ENCODE measurements at regions not wholly inside any gene's neighbourhood (a gene's known extent, or its start where the extent isn't known, plus 50 kb on each side); places are given as distances from the start of the nearest gene placed in this dataset.

DNA sequence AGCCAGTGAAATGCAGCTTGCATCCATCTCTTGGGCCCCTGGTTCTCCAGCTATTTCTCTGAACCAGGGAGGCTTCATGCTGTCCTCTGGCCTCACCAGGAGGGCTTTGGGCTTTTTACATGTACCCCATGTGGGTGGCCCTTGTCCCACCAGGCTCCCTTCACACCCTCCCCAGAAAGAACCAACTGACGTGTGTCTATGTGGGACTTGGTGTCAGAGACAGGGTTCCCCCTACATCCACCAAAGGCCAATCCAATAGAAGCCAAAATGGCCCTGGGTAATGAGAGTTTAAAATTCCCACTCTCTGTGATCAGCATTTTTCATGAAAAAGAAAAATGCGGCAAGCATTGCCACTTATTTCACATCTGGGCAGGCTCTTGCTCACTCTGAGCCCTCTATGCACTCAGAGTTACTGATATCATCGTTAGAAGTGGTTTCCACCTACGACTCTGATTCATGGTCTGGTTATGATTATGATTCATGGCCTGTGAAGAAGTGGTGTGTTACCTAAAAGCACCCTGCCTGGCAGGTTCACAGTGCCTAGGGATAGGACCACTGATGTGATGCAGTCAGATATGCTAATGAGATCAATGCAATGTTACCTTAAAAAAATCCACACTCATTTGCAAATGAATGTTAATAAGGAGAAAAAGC lies 133.5 kb downstream of the BUB3 start:
- Histone ChIP-seq H3K27ac (no peak overlapping the region), H3K4me1 (no peaks in the 10 kb centered on the region), H3K27me3 (no peaks in the 10 kb centered on the region), H3K9me3 (peaks cover 0 to 6% of the 10 kb centered on the region in 2 donors), H3K4me3 (no peak overlapping the region), H3K36me3 (no peaks in the 10 kb centered on the region)
- no peak for DNase-seq (ENCODE audit: low spot score)
- TF ChIP-seq, protein P1, sequence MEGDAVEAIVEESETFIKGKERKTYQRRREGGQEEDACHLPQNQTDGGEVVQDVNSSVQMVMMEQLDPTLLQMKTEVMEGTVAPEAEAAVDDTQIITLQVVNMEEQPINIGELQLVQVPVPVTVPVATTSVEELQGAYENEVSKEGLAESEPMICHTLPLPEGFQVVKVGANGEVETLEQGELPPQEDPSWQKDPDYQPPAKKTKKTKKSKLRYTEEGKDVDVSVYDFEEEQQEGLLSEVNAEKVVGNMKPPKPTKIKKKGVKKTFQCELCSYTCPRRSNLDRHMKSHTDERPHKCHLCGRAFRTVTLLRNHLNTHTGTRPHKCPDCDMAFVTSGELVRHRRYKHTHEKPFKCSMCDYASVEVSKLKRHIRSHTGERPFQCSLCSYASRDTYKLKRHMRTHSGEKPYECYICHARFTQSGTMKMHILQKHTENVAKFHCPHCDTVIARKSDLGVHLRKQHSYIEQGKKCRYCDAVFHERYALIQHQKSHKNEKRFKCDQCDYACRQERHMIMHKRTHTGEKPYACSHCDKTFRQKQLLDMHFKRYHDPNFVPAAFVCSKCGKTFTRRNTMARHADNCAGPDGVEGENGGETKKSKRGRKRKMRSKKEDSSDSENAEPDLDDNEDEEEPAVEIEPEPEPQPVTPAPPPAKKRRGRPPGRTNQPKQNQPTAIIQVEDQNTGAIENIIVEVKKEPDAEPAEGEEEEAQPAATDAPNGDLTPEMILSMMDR (IDR thresholded peaks at IDR 0.05) = no peak

DNA sequence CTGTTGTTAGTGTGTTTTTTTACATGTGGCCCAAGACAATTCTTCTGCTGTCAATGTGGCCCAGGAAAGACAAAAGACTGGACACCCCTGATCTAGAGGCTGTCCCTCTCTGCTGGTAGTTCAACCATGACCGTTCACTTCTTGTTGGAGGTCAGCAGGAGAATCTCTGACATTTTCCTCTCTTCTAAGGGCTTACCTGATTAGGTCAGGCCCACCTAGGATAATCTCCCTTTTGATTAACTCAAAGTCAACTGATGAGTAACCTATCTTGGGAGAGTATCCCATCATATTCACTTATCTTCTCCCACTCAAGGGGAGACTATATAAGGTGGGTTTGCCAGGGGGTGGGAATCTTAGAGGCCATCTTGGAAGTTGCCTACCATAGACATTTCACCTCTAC lies 135.2 kb downstream of the BUB3 start:
- Histone ChIP-seq H3K27me3 (no peaks in the 10 kb centered on the region), H3K9me3 (peaks cover 0 to 6% of the 10 kb centered on the region in 2 donors), H3K4me3 (no peak overlapping the region), H3K27ac (no peak overlapping the region), H3K4me1 (no peaks in the 10 kb centered on the region), H3K36me3 (no peaks in the 10 kb centered on the region)
- TF ChIP-seq, protein P1 (IDR thresholded peaks at IDR 0.05) = no peak
- DNase-seq (ENCODE audit: low spot score) = no peak

DNA sequence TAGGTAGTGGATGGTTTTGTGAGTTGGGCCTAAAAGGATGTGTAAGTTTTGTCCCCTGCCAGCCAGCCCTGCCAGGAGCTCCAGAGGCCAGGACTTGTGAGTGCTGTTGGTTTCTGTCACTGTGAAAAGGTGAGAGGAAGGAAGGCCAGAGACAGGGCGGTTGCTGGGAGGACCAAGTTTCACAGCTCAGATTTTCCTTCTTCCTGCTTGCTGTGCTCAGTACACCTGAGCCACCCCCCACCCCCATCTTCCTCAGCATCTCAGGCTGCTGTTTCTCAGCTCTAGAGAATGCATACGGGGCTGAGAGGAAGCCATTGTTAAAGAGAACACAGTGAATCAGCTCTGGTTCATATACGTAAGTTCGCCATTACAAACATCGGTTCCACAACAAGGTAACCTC lies 139.9 kb downstream of the BUB3 start:
- TF ChIP-seq, protein P1 (IDR thresholded peaks at IDR 0.05) = no peak
- Histone ChIP-seq H3K27me3 (no peaks in the 10 kb centered on the region), H3K36me3 (no peaks in the 10 kb centered on the region), H3K4me3 (no peak overlapping the region), H3K4me1 (no peaks in the 10 kb centered on the region), H3K9me3 (peaks cover 0 to 6% of the 10 kb centered on the region in 2 donors), H3K27ac (no peak overlapping the region)
- DNase-seq (ENCODE audit: low spot score) = no peak

DNA sequence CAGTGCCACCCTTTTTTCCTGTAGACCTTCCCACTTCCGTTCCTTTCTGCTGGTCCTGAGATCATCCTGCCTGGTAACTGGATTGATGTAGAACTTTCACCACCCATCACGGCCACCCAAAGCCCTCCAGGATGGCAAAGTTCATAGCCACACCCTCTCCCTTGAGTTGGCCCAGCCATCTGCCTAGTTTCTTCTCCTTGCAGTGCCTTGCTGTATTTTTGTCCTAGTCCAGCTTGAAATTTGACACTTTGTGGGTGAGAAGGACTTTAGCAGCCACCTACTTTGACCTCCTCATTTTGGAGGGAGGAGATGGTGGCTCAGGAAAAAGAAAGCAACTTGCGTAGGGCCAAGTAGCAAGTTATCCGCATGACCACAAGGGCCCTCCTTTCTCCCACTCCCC lies 140.7 kb downstream of the BUB3 start:
- Histone ChIP-seq H3K27me3 (no peaks in the 10 kb centered on the region), H3K4me1 (no peaks in the 10 kb centered on the region), H3K9me3 (peaks cover 0 to 2% of the 10 kb centered on the region in 2 donors), H3K4me3 (no peak overlapping the region), H3K36me3 (no peaks in the 10 kb centered on the region), H3K27ac (no peak overlapping the region)
- TF ChIP-seq, protein P1 (IDR thresholded peaks at IDR 0.05) = no peak
- DNase-seq (ENCODE audit: low spot score) = no peak

DNA sequence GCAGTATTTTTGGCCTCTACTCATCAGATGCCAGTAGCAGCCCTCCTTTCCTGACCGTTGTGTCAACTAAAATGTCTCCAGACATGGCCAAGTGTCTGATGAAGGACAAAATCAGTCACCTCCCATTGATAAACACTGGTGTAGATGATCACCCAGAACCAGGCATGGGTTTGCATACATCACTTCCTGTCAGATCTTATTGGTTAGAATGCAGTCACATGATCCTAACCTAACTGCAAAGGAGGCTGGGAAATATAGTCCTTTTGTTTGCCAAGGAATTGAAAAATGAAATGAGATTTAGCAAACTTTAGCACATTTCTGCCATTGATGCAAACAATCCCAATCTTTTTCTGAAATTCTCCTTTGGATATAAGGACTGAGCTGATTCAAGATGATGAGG lies 141.4 kb downstream of the BUB3 start:
- H3K36me3 ChIP-seq = no peaks in the 10 kb centered on the region
- H3K27me3 ChIP-seq = no peaks in the 10 kb centered on the region
- no peaks in the 10 kb centered on the region for H3K9me3 ChIP-seq
- no peak overlapping the region for H3K4me3 ChIP-seq
- H3K27ac ChIP-seq = no peak overlapping the region
- no peak for DNase-seq (ENCODE audit: low spot score)
- H3K4me1 ChIP-seq = no peaks in the 10 kb centered on the region
- TF ChIP-seq, protein P1 (IDR thresholded peaks at IDR 0.05) = no peak

DNA sequence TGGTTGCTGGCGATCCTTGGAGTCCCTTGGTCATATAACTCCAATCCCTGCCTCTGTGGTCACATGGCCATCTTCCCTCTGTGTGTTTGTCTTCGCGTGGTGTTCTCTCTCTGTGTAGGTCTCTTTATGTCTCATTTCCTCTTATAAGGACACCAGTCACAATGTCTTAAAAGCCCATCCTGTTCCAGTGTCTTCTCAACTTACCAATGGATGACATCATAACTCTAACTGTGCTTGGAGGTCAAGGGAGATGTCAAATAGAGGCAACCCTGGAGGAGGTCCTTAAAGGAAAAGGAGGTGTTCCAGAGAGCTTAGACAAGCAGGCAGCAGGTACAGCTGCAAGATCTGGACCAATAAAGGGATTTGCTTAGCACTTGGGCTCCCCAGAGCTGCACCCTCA lies 143.0 kb downstream of the BUB3 start:
- Histone ChIP-seq H3K9me3 (no peaks in the 10 kb centered on the region), H3K4me1 (no peaks in the 10 kb centered on the region), H3K27me3 (no peaks in the 10 kb centered on the region), H3K4me3 (no peak overlapping the region), H3K27ac (no peak overlapping the region), H3K36me3 (no peaks in the 10 kb centered on the region)
- no peak for DNase-seq (ENCODE audit: low spot score)
- TF ChIP-seq, protein P1 (IDR thresholded peaks at IDR 0.05) = no peak

Data from right atrium auricular region (tissue), 2 donors.